ENCODE measurements at regions not wholly inside any gene's neighbourhood (a gene's known extent, or its start where the extent isn't known, plus 50 kb on each side); places are given as distances from the start of the nearest gene placed in this dataset.

- no peaks in the 10 kb centered on the region for H3K9me3 ChIP-seq (ENCODE audit: control insufficient read depth in 1 of 2, insufficient read depth in 1 of 2, low read length in 2 of 2)
- Mint-ChIP-seq H3K27me3 (peaks cover 12% of the 10 kb centered on the region), H3K4me1 (ENCODE audit: low read depth) (no peaks in the 10 kb centered on the region), H3K36me3 (ENCODE audit: low read depth) (no peaks in the 10 kb centered on the region), H3K27ac (no peak overlapping the region), H3K9me3 (no peaks in the 10 kb centered on the region), H3K4me3 (no peak overlapping the region)
- CTCF ChIA-PET: no interaction called here
- DNase-seq (no peak), ATAC-seq (ENCODE audit: poor library complexity) (no peak)
- peaks cover 0 to 6% of the 10 kb centered on the region in 2 experiments for H3K27me3 ChIP-seq (ENCODE audit: control insufficient read depth in 1 of 2, insufficient read depth in 2 of 2, low read length in 2 of 2)
- H3K27ac ChIP-seq (ENCODE audit: low read depth in 1 of 2, low read length in 2 of 2): no peak overlapping the region
- H3K4me1 ChIP-seq (ENCODE audit: insufficient read depth, low read length): no peaks in the 10 kb centered on the region
- H3K4me3 ChIP-seq (ENCODE audit: low read length): no peak overlapping the region
- TF ChIP-seq CTCF (IDR thresholded peaks at IDR 0.05): no peak
- POLR2A ChIA-PET: no interaction called here
- intact Hi-C loops (cut with DNase I, micrococcal nuclease): no loop called here
- no peaks in the 10 kb centered on the region for H3K36me3 ChIP-seq (ENCODE audit: insufficient read depth, low read length)
These were observed 528.7 kb upstream of the KLF12 start for GRCh38 chr13:74662905-74663304.

GRCh38 chr13:74661851-74662250 lies 527.6 kb upstream of the KLF12 start:
- CTCF ChIA-PET: interaction anchor here (1.1 kb wide), 1 partner anchor 10 kb away, joined by 3 read pairs; no protein-coding TSS in a partner anchor

GRCh38 chr13:74657765-74658164 lies 523.6 kb upstream of the KLF12 start:
- no peak overlapping the region for H3K27ac ChIP-seq (ENCODE audit: low read depth in 1 of 2, low read length in 2 of 2)
- H3K36me3 ChIP-seq (ENCODE audit: insufficient read depth, low read length): no peaks in the 10 kb centered on the region
- ChIA-PET POLR2A (interaction anchor here (0.6 kb wide), 1 partner anchor 38 kb away, joined by 3 read pairs; no protein-coding TSS in a partner anchor), CTCF (no interaction called here)
- peaks cover under 1% of the 10 kb centered on the region for H3K27me3 Mint-ChIP-seq
- no peaks in the 10 kb centered on the region for H3K27me3 ChIP-seq (ENCODE audit: control insufficient read depth in 1 of 2, insufficient read depth in 2 of 2, low read length in 2 of 2)
- DNase-seq (no peak), ATAC-seq (ENCODE audit: poor library complexity) (no peak)
- TF ChIP-seq CTCF (IDR thresholded peaks at IDR 0.05): no peak
- no peak overlapping the region for H3K4me3 Mint-ChIP-seq
- no peaks in the 10 kb centered on the region for H3K9me3 Mint-ChIP-seq
- intact Hi-C loops (cut with DNase I, micrococcal nuclease): no loop called here
- no peak overlapping the region for H3K4me3 ChIP-seq (ENCODE audit: low read length)
- no peaks in the 10 kb centered on the region for H3K9me3 ChIP-seq (ENCODE audit: control insufficient read depth in 1 of 2, insufficient read depth in 1 of 2, low read length in 2 of 2)
- no peaks in the 10 kb centered on the region for H3K4me1 Mint-ChIP-seq (ENCODE audit: low read depth)
- H3K4me1 ChIP-seq (ENCODE audit: insufficient read depth, low read length): no peaks in the 10 kb centered on the region
- no peak overlapping the region for H3K27ac Mint-ChIP-seq
- H3K36me3 Mint-ChIP-seq (ENCODE audit: low read depth): no peaks in the 10 kb centered on the region

More at GRCh38 chr13:74661851-74662250, 527.6 kb upstream of the KLF12 start:
- Mint-ChIP-seq H3K36me3 (ENCODE audit: low read depth) (no peaks in the 10 kb centered on the region), H3K9me3 (no peaks in the 10 kb centered on the region), H3K27me3 (peaks cover 12% of the 10 kb centered on the region), H3K4me1 (ENCODE audit: low read depth) (no peaks in the 10 kb centered on the region), H3K27ac (no peak overlapping the region), H3K4me3 (no peak overlapping the region)
- ATAC-seq (ENCODE audit: poor library complexity) (no peak), DNase-seq (no peak)
- H3K27ac ChIP-seq (ENCODE audit: low read depth in 1 of 2, low read length in 2 of 2): no peak overlapping the region
- H3K4me3 ChIP-seq (ENCODE audit: low read length): no peak overlapping the region
- intact Hi-C loops (cut with DNase I, micrococcal nuclease): no loop called here
- H3K36me3 ChIP-seq (ENCODE audit: insufficient read depth, low read length): no peaks in the 10 kb centered on the region
- H3K9me3 ChIP-seq (ENCODE audit: control insufficient read depth in 1 of 2, insufficient read depth in 1 of 2, low read length in 2 of 2): no peaks in the 10 kb centered on the region
- POLR2A ChIA-PET: no interaction called here
- no peak for TF ChIP-seq CTCF (IDR thresholded peaks at IDR 0.05)
- H3K27me3 ChIP-seq (ENCODE audit: control insufficient read depth in 1 of 2, insufficient read depth in 2 of 2, low read length in 2 of 2): peaks cover 0 to 6% of the 10 kb centered on the region in 2 experiments
- H3K4me1 ChIP-seq (ENCODE audit: insufficient read depth, low read length): no peaks in the 10 kb centered on the region
